GM21381 (cell line): ENCODE measurements at regions not wholly inside any gene's neighbourhood (a gene's known extent, or its start where the extent isn't known, plus 50 kb on each side); places are given as distances from the start of the nearest gene placed in this dataset.

Source experiments
- ATAC-seq: cut with Tn5 transposase; IDR thresholded peaks from one replicate; pipeline ENCODE4 v1.9.1; 2021; ENCODE audit warnings: mild to moderate bottlenecking, moderate library complexity; ENCODE audit not compliant: unreplicated experiment

- ATAC-seq = no peak
Observed at GRCh38 chr20:42020316-42020715, 402.1 kb upstream of the CHD6 start.

- ATAC-seq = no peak
Observed at GRCh38 chr20:42018979-42019378, 400.8 kb upstream of the CHD6 start.

- no peak for ATAC-seq
Observed at GRCh38 chr20:42010090-42010489, 391.9 kb upstream of the CHD6 start.

GRCh38 chr20:42007251-42007650, 389.1 kb upstream of the CHD6 start:
- no peak for ATAC-seq

- no peak for ATAC-seq
Observed at GRCh38 chr20:42005211-42005610, 387.0 kb upstream of the CHD6 start.

GRCh38 chr20:42003380-42003779, 385.2 kb upstream of the CHD6 start:
- no peak for ATAC-seq

GRCh38 chr20:41998539-41999341, 380.6 kb upstream of the CHD6 start:
- no peak for ATAC-seq

- no peak for ATAC-seq
Observed at GRCh38 chr20:41996951-41997350, 378.8 kb upstream of the CHD6 start.

GRCh38 chr20:41992481-41992880, 374.3 kb upstream of the CHD6 start:
- no peak for ATAC-seq

- ATAC-seq = no peak
Observed at GRCh38 chr20:41991412-41991811, 373.2 kb upstream of the CHD6 start.

GRCh38 chr20:41989935-41990635, 371.9 kb upstream of the CHD6 start:
- ATAC-seq = no peak

- no peak for ATAC-seq
Observed at GRCh38 chr20:41989039-41989679, 371.0 kb upstream of the CHD6 start.

GRCh38 chr20:41984031-41984430, 365.9 kb upstream of the CHD6 start:
- ATAC-seq = no peak

- no peak for ATAC-seq
Observed at GRCh38 chr20:41983159-41983558, 365.0 kb upstream of the CHD6 start.

GRCh38 chr20:41981746-41982145, 363.6 kb upstream of the CHD6 start:
- ATAC-seq = no peak

- no peak for ATAC-seq
Observed at GRCh38 chr20:41978875-41979274, 360.7 kb upstream of the CHD6 start.

- ATAC-seq = no peak
Observed at GRCh38 chr20:41978246-41978790, 360.1 kb upstream of the CHD6 start.

- no peak for ATAC-seq
Observed at GRCh38 chr20:41969656-41970055, 351.5 kb upstream of the CHD6 start.

GRCh38 chr20:41960166-41960565, 342.0 kb upstream of the CHD6 start:
- no peak for ATAC-seq

- ATAC-seq = no peak
Observed at GRCh38 chr20:41958391-41958790, 340.2 kb upstream of the CHD6 start.

- no peak for ATAC-seq
Observed at GRCh38 chr20:41956338-41957074, 338.3 kb upstream of the CHD6 start.
